Left colon (tissue), 2 donors: ENCODE measurements at regions not wholly inside any gene's neighbourhood (a gene's known extent, or its start where the extent isn't known, plus 50 kb on each side); places are given as distances from the start of the nearest gene placed in this dataset.

Experiments used
- ATAC-seq: fragments of 200-7000 bp; cut with Tn5 transposase; one replicate; pipeline ENCODE4 v1.9.1; 2020; ENCODE audit warnings: mild to moderate bottlenecking, moderate library complexity
- DNase-seq, 2 donors: peaks; one replicate each; pipeline ENCODE4 v3.0.0-alpha.2; 2020
- intact Hi-C, 2 donors: fragments of 100-400 bp; cut with DNase I in 1 of 2; cut with micrococcal nuclease in 1 of 2; formaldehyde crosslinking; loops; one replicate each; pipeline versions ENCODE4 v1.11.2 to v1.14.0; 2022; cut with DNase I, micrococcal nuclease
- donor health status: DM: no; HTN: no; CAD: no.
- donor health status: DM: yes; HTN: yes; CAD: no.

DNA sequence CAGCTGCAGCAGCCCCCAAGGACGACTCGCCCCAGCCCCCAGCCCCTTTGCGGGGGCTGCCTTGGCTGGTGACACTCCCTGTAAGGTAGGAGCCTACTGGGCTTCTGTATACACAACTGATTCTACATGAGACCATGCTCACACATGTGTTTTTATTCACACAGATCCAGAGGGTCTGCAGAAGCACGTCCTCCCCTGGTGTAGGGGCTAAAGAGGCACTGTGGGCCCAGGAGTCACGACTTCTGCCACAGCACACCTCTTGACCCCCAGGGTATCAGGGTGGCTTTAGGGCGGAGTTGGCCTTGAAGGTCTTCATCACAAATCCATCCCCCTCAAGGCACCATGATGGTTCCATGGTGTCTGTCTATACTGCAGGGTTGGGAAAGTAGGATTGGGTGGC, 931.2 kb downstream of the TBC1D22A start:
- DNase-seq = no peak
- no peak for ATAC-seq
- intact Hi-C loops = no loop called here

DNA sequence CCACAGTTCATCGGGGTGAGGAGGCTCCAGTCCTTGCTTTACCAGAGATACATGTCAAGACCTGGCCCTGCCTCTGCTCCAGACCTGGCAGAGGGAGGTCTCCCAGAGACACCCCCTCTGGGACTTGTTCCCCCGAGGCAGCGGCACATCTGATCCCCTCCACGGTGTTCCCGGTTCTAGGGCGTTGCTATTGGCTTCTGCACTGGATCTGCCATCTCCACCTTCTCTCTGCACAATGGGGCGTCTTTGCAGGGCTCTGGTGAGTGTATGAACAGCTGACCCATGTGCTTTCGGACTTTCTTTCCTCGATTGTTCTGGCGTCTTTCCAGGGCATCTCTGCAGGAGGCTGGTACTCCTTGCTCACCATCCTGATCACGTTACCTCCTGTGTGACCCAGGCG, 930.4 kb downstream of the TBC1D22A start:
- ATAC-seq (no peak), DNase-seq (no peak)
- intact Hi-C loops = no loop called here

DNA sequence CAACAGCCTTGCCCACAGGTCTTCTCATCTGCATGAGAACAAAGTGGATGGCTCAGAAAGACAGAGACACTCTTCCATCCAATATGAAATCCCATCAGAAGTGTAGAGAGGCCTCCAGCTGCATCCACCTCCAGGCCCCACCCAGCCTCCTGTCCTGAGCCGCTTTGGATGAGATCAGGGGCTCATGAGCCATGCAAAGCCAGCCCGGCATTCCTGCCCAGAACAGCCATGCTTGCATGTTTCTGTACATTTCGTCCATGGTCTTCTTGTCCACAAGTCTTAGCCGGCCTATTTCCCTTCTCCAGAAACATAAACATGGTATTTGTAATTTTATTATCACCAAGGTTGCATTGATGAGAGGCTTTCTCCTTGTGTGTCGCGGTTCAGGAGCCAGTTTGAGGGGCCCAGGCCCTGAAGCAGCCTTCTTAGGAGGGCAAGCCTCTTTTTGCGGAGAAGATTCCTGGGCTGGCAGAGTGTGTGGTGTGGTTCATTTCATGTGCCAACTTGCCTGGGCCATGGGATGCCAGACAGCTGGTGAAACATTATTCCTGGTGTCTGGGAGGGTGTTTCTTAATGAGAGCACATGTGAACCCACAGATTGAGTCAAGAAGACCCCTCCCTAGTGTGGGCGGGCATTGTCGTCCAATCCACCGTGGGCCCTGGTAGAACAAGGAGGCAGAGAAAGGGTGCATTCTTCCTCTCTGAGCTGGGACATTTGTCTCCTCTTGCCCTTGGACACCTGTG, 928.9 kb downstream of the TBC1D22A start:
- no peak for ATAC-seq
- no peak for DNase-seq
- intact Hi-C loops = no loop called here

DNA sequence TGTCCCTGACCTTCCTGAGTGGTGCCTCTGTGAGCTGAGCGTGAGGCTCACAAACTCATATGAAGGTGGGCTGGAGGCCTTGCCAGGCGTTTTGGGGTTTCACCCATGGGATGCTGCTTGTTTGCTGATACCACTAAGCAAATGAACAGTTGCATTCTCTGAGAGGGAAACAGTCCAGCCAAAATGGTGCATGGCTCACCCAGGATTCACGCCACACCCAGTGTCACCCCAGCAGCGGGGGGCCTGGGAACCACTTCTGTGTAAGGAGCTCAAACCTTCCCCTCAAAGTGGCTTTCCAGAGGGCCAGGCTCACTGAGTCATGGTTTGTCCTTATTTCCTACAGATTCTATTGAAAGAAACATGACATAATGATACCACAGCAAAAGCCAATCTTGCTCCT, 928.1 kb downstream of the TBC1D22A start:
- ATAC-seq (no peak), DNase-seq (no peak)
- intact Hi-C loops = no loop called here

DNA sequence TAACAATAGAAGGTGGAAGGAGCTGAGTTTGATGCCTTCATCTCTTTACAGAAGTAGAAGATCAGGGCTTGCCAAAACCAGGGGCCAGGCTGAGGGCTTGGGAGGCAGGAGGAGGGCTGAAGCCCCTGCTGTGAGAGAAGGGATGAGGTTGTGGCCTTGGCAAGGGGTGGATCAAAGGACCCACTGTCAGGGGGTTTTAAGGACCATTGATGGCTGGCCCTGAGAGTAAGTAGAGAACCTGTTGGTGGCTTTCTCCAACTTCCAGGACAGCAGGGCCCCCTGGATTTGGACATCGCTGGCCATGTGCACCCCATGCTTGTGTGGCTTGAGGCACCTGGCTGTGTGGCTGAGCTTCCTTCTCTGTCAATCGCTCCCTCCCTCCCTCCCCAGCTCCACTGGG, 927.7 kb downstream of the TBC1D22A start:
- ATAC-seq (no peak), DNase-seq (no peak)
- intact Hi-C loops = no loop called here

DNA sequence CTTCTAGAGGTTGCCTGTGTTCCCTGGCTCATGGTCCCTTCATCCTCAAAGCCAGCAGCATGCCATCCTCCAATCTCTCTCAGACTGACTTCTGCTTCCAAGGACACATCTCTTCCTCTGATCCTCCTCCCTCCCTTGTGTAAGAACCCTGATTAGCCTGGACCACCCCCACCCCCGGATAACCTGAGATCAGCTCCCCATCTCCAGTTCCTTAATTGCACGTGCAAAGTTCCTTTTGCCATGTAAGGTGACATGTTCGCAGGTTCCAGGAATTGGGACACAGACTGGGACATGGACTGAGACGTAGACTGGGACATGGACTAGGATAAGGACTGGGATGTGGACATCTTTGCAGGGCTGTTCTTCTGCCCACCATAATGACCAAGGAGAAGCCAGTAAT, 925.3 kb downstream of the TBC1D22A start:
- no peak for ATAC-seq
- DNase-seq = no peak
- intact Hi-C loops = no loop called here

DNA sequence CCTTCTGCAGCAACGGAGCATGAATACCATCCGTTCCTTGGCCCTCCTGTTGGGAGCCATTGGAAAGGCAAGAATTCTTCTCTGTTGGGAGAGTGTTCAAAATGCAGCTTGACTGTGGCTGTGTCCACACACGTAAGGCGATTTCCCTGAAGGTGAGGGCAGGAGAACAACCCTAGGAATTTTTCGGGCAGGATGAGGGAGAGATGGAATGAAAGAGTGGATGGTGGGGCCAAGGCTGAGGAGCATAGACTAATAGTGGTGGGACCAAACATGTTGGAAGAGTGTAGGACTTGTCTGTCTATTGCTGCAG, 924.9 kb downstream of the TBC1D22A start:
- ATAC-seq = no peak
- no peak for DNase-seq
- intact Hi-C loops = no loop called here

DNA sequence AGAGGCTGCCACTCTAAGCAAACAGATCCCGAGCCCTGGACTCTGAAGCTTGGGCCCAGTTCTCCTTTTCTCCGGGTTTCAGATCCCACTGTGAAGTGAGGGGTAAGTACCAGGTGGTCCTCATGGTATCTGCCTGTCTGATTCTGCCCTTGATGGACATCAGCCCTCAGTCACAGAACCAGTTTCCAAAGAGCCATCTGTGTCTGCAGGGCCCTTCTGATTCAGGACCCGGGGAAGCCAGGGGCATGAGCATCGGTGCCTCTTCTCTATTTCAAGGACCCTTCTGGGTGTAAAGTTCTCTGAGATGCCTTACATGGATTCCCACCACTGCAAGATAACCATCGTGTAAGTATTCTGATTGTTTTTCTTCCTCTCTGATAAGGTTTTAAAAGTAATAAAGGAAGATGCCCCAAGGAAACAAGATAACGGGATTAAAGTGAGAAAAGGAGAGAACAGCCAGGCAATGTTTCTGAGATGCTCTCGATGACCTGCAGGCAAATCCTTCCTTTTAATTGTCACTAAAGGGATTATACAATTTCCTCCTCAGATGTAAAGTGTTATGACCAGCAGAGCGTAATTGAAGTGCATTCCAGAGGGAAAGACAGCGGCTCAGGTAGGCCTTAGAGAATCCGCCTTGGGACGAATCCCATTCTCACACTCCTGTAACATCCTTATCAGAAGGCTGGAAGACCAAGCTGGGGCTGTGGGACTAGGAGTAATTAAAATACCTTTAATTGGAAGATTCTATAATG, 924.3 kb downstream of the TBC1D22A start:
- intact Hi-C loops = no loop called here
- ATAC-seq = no peak
- no peak for DNase-seq

DNA sequence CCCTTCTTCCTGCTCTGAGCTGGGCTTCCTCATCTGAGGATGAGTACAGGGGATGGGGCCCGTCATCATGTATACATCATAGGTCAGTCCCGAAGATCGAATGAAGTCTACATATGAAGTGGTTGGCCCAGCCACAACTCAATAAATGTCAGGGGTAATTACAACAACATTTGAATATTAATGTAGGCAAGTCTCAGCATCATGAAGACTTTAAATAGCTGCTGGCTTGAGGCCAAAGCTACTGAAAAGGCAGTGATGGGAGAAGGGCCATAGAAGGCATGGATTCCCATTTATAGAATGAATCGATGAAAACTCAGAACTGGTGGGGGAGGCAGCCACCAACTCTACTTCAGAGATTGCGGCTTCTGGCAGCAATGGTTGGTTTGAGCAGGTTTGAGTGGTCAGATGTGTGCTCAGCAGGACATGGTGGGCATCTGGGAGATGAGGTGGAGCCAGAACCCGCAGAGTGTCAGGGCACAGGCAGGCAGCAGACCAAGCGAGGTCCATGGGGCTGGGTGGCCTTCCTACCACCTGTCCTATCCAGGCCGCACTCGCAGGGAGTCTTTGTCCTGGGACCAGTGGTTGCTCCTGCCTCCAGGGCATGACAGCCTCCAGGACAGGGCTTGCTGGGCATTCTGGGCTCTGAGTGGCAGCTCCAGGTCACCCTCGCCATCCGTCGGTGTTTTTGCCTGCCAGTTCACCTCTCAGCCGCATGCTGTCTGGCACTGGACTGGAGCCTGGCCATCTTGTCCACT, 919.1 kb downstream of the TBC1D22A start:
- DNase-seq (no peak), ATAC-seq (no peak)
- intact Hi-C loops = no loop called here

DNA sequence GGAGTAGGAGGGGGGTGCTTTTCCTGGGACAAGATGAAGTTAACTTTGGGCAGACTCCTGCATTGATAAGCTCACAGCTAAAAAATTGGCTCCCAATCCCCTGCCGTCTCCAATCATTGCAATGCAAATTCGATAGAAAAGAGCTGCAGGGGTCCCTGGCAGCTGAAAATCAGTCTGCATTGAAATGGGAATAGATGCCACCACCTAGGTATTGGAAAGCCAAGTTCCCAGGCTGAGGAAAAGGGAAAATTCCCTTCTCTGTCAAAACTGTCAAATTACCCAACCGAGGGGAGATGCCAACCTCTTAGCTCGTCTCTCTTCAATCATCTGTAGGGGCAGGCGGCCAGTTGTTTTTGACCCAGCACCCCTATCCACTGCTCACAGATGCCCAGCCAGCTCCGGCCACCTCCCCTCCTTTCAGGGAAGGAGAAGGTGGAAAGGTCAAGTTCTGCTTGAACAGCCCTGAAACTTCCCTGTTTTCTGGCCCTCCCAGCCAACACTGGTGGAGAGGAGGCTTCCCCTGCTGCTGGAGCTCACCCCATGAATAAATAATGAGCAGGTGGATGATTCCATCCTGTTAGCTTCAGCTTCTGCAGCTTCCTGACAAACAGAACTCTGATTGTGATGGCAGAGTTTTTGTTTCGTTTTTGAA, 916.3 kb downstream of the TBC1D22A start:
- ATAC-seq = no peak
- intact Hi-C loops = no loop called here

DNA sequence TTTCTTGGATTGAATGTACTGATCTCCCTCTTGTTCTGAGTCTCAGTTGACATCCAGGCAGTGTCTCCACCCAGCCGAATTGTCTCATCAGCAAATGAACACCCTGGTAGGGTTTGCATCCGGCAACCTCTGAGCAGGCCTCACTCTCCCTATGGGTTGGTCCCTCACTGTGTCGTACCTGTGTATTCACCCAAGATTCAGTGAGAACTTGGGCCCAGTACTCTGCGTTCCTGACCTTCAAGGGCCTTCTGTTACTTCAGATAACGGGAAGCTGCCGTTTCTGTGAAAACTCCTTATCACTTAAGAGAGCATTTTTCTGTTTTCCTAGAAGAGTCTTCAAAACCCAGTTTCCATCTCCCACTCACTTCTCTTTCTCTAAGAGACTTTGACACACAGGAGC, 915.6 kb downstream of the TBC1D22A start:
- intact Hi-C loops = no loop called here
- DNase-seq (no peak), ATAC-seq (no peak)

More for the DNA sequence above, 916.3 kb downstream of the TBC1D22A start:
- no peak for DNase-seq

DNA sequence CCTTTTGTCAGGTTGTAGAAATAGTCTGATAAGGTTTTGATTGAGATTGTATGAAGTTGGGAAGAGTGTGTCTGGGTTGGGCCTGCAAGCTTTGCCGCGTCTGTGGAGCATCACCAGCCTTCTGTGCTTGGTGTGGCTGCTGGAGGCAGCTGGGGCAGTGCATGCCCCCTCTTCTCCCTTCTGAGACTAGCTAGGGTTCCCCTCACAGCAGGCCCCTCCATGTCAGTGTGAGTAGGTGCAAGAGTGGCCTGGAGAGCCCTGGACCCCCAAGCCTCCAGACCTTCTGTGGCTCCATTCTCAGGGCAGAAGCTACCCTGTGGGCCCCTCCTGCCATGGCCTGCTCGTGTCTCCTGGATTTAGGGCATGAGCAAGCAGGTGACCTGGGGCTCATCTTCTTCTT, 914.2 kb downstream of the TBC1D22A start:
- DNase-seq (no peak), ATAC-seq (no peak)
- intact Hi-C loops = no loop called here

DNA sequence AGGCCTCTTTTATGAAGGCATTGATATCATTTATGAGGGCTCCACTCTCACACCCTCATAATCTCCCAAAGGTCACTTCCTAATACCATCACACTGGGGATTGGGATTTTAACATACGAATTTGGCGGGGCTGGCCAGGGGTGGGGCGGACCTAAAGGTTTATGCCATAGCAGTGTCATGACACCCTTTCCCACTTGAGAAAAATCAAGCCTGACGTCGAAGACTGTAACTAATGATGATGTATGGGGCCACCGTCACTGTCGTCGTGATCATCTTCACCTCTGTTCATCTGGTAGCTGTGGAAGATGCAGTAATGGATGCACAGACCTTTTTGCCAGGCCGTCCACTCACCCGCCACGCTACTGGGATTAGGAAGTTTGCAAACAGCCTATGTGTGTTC, 912.1 kb downstream of the TBC1D22A start:
- intact Hi-C loops = no loop called here
- DNase-seq = no peak
- ATAC-seq = no peak

DNA sequence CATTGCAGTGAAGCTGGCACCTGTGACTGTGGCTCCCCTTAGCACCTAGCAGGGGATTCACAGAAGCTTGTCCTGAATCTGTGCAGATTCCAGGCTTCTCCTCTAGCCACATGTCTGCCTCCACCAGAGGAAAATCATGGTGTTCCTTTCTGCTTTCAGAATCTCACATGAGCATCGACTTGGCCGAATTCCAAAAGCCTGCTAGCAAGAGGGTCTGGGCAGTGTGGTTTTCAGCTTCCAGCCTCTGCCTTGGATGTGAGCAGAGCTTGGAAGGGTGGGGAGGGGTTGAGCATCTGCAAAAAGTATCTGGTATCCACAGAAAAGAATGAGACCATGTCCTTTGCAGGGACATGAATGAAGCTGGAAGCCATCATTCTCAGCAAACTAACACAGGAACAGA, 911.1 kb downstream of the TBC1D22A start:
- intact Hi-C loops = no loop called here
- DNase-seq (no peak), ATAC-seq (no peak)

DNA sequence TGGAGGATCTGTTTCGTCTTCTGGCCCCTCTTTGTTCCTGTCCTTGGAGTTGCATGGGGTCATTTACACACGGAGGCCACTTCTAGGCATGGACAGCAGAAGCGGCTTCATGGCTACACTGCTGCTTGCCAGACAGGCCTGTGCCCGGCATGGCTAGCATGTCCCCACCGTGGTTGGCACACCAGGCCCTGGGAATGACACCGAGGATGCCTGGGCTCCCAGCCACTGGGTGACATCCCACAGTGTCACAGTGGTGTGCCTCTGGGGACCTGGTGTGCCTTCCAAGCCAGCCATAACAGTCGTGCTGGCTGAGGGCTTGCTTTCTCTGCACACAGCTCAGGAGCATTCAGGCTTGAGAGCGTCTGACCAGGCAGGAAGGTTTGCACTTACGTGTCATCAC, 910.1 kb downstream of the TBC1D22A start:
- DNase-seq (no peak), ATAC-seq (no peak)
- intact Hi-C loops = no loop called here

DNA sequence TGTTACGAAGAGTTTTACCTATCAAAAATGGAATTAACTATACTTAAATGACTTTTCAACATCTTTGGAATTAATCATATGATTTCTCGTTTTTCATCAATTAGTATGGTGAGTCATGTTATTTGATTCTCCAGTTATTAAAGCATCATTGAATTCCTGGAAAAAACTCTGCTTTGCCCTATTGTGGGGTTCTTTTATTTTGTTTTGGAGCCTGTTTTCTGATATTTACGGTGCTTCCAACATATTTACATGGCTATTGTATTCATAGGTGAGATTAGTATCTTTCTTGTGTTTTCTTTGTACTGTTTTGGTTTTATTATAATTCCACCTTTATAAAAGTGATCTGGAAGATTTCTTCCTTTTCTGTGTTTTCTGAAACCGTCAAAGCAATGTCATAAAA, 902.7 kb downstream of the TBC1D22A start:
- DNase-seq (no peak), ATAC-seq (no peak)
- intact Hi-C loops = no loop called here

DNA sequence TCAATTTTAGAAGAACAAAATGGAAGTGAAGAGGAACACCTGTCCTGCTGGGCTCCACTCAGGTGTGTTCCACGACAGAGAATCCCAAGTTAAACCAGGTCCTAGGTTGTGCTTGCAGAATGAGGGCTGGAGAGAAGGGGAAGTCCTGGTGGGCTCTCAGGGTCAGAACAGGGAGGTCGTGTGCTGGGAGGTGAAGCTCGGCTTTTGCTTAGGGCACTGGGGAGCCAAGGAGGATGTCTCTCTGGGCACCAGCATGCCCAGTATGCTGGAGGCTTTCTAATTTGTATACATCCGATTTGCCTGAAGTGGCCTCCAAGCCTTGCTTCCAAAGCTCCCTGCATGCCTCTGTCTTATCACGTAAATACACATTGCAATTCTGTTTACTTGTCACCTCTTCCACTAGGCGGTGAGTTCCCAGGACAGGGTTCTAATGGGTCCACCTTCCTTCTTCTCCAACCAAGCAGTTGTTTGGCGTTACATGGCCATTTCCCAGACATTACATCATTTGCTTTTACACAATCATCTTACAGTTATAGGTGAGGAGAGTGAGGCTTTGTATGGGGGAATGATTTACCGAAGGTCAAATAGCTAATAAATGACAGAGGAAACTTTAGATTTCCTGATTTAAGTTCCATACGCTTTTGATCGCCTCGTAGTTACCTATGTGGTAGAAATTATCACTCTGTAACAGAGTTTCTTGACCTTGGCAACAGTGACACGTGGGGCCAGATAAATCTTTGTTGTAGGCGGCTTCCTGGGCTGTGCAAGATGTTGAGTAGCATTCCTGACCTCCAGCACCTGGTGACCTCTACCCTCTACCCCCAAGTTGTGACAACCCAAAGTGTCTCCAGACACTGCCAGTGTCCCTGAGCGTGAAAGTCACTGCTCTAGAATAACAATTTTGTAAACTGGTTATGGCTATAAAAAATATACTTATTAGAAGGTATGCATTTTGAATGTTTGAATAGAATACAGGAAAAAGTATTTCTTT, 901.5 kb downstream of the TBC1D22A start:
- DNase-seq (no peak), ATAC-seq (no peak)
- intact Hi-C loops = no loop called here

DNA sequence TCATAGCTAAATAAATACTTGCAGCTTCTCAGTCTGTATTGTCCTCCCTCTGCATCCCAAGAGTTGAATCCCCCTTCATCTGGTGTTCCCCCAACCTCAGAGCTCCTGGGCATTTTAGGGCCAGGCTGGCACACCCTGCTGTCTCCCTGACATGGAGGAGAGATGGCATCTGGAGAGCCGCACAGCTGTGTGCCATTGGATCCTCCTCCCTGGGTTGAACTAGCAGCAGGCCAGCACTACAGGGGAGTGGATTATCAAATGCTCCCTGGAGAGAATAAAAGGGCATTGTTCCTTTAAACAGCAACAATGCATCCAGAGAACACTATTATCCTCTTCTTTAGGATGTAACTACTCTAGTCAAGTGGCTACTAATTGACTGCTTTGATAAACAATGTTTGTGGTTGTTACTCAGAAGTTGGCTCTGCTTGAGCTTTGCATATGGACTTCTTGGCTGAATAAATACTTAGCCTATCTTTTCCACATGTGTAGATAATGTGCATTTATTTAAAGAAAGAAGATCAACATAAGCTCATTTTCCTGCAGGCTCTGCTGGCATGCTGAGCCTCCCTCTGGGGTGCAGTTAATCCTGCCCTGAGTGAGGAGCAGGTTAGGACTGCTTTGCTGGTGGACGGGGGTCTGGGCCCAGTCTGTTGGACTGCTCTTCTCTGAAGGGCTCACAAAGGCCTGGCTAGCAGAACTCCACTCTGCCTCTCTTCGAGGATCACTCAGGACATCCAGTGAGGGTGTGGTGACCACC, 897.2 kb downstream of the TBC1D22A start:
- no peak for DNase-seq
- no peak for ATAC-seq
- intact Hi-C loops = no loop called here
